ENCODE measurements at regions not wholly inside any gene's neighbourhood (a gene's known extent, or its start where the extent isn't known, plus 50 kb on each side); places are given as distances from the start of the nearest gene placed in this dataset.
A peak's percentile ranks its signal among the peaks of the same experiment; 100 is the strongest.
"Not testable (repeated sequence)": the region's sequence is repeated elsewhere in the genome, so short reads cannot be mapped to it uniquely, and the experiment has no call there.

- DNase-seq (ENCODE audit: low read depth): no peak
Observed at GRCh38 chr4:124993838-124994237, 281.3 kb upstream of the ANKRD50 start.

GRCh38 chr4:124990398-124990797 is 277.9 kb upstream of the ANKRD50 start:
- DNase-seq (ENCODE audit: low read depth): no peak

GRCh38 chr4:124980276-124980752 is 267.8 kb upstream of the ANKRD50 start:
- DNase-seq (ENCODE audit: low read depth): peak; percentile 62

GRCh38 chr4:124978536-124978935 is 266.0 kb upstream of the ANKRD50 start:
- DNase-seq (ENCODE audit: low read depth): not testable (repeated sequence)

- DNase-seq (ENCODE audit: low read depth): no peak
Observed at GRCh38 chr4:124977045-124977444, 264.5 kb upstream of the ANKRD50 start.

- no peak for DNase-seq (ENCODE audit: low read depth)
Observed at GRCh38 chr4:124974152-124974551, 261.6 kb upstream of the ANKRD50 start.

- no peak for DNase-seq (ENCODE audit: low read depth)
Observed at GRCh38 chr4:124973716-124974115, 261.2 kb upstream of the ANKRD50 start.

GRCh38 chr4:124970011-124970410 is 257.5 kb upstream of the ANKRD50 start:
- DNase-seq (ENCODE audit: low read depth): peak; percentile 19

GRCh38 chr4:124965497-124965891 is 253.0 kb upstream of the ANKRD50 start:
- DNase-seq (ENCODE audit: low read depth): no peak

GRCh38 chr4:124964852-124965496 is 252.4 kb upstream of the ANKRD50 start:
- DNase-seq (ENCODE audit: low read depth): no peak

GRCh38 chr4:124964251-124964650 is 251.7 kb upstream of the ANKRD50 start:
- DNase-seq (ENCODE audit: low read depth): no peak

- no peak for DNase-seq (ENCODE audit: low read depth)
Observed at GRCh38 chr4:124961138-124961750, 248.7 kb upstream of the ANKRD50 start.

GRCh38 chr4:124958847-124959246 is 246.3 kb upstream of the ANKRD50 start:
- no peak for DNase-seq (ENCODE audit: low read depth)

- no peak for DNase-seq (ENCODE audit: low read depth)
Observed at GRCh38 chr4:124955476-124955875, 242.9 kb upstream of the ANKRD50 start.

GRCh38 chr4:124954046-124954445 is 241.5 kb upstream of the ANKRD50 start:
- no peak for DNase-seq (ENCODE audit: low read depth)

- DNase-seq (ENCODE audit: low read depth): no peak
Observed at GRCh38 chr4:124953486-124953885, 241.0 kb upstream of the ANKRD50 start.

GRCh38 chr4:124953061-124953460 is 240.5 kb upstream of the ANKRD50 start:
- DNase-seq (ENCODE audit: low read depth): peak; percentile 57

- no peak for DNase-seq (ENCODE audit: low read depth)
Observed at GRCh38 chr4:124952601-124953000, 240.1 kb upstream of the ANKRD50 start.

- DNase-seq (ENCODE audit: low read depth): no peak
Observed at GRCh38 chr4:124948976-124949597, 236.6 kb upstream of the ANKRD50 start.

- no peak for DNase-seq (ENCODE audit: low read depth)
Observed at GRCh38 chr4:124947622-124948265, 235.2 kb upstream of the ANKRD50 start.

- DNase-seq (ENCODE audit: low read depth): no peak
Observed at GRCh38 chr4:124946696-124947095, 234.2 kb upstream of the ANKRD50 start.

GRCh38 chr4:124945422-124945821 is 232.9 kb upstream of the ANKRD50 start:
- no peak for DNase-seq (ENCODE audit: low read depth)
